SK-N-SH (cell line): ENCODE measurements at regions not wholly inside any gene's neighbourhood (a gene's known extent, or its start where the extent isn't known, plus 50 kb on each side); places are given as distances from the start of the nearest gene placed in this dataset.

Source experiments
- CTCF ChIA-PET: fragments of 300-600, 350-600 bp; formaldehyde crosslinking; extraction: SDS; loops from one replicate; lab custom pipeline; 2021; lab: Yijun Ruan, JAX
- POLR2A ChIA-PET: fragments of 350-600 bp; sonication (Branson Sonifier 250); formaldehyde crosslinking; extraction: SDS; loops from one replicate; lab custom pipeline; 2020; ENCODE audit warnings: antibody characterized with exemption, inconsistent platforms; lab: Yijun Ruan, JAX
- DNase-seq: peaks from one replicate; pipeline ENCODE4 v3.0.0; 2012
- H2AFZ ChIP-seq: fragments of 200-600 bp; sonication (generic); 2 replicates; pipeline ENCODE4 v1.8.1; 2016; ENCODE audit warnings: antibody characterized with exemption, mild to moderate bottlenecking, low read depth
- H3F3A ChIP-seq: fragments of 200-600 bp; sonication (generic); replicated peaks from 2 replicates; pipeline ENCODE3; 2016; ENCODE audit warnings: antibody characterized with exemption, mild to moderate bottlenecking; ENCODE audit not compliant: insufficient read depth
- H3K27ac ChIP-seq, 2 experiments: fragments of 200-500 bp in 1 of 2; fragments of 200-600 bp in 1 of 2; sonication (Bioruptor generic) in 1 of 2; sonication (generic), shearing (Covaris generic) in 1 of 2; 2 replicates each; pipeline versions ENCODE4 v1.5.1 to v1.6.1; 2014 to 2016; ENCODE audit warnings: low read depth in 2 of 2, inconsistent platforms in 1 of 2, low read length in 1 of 2, mild to moderate bottlenecking in 1 of 2, mixed read lengths in 1 of 2
- H3K27me3 ChIP-seq: fragments of 200-600 bp; sonication (generic), shearing (Covaris generic); 2 replicates; pipeline ENCODE4 v1.6.1; 2016; ENCODE audit warnings: mixed run types; ENCODE audit not compliant: insufficient read depth
- H3K36me3 ChIP-seq, 2 experiments: fragments of 200-500 bp in 1 of 2; fragments of 200-600 bp in 1 of 2; sonication (Bioruptor generic) in 1 of 2; sonication (generic) in 1 of 2; replicated peaks in 1 of 2; 2 replicates each; pipeline versions ENCODE3 to v1.5.1; 2014 to 2016; ENCODE audit warnings: low read length in 1 of 2, mild to moderate bottlenecking in 1 of 2; ENCODE audit not compliant: insufficient read depth in 2 of 2, control insufficient read depth in 1 of 2
- H3K4me1 ChIP-seq, 2 experiments: fragments of 200-500 bp in 1 of 2; fragments of 200-600 bp in 1 of 2; sonication (Bioruptor generic) in 1 of 2; sonication (generic), shearing (Covaris generic) in 1 of 2; 2 replicates each; pipeline versions ENCODE4 v1.5.1 to v1.6.1; 2014 to 2016; ENCODE audit warnings: low read depth in 1 of 2, low read length in 1 of 2, mixed run types in 1 of 2; ENCODE audit not compliant: insufficient read depth in 2 of 2, control insufficient read depth in 1 of 2
- H3K4me2 ChIP-seq: fragments of 200-600 bp; sonication (generic), shearing (Covaris generic); 2 replicates; pipeline ENCODE4 v1.6.1; 2017; ENCODE audit warnings: mixed run types
- H3K4me3 ChIP-seq, 2 experiments: fragments of 200-500 bp in 1 of 2; fragments of 200-600 bp in 1 of 2; sonication (Bioruptor generic) in 1 of 2; sonication (generic), shearing (Covaris generic) in 1 of 2; 2 replicates each; pipeline versions ENCODE4 v1.5.1 to v1.8.1; 2014 to 2016; ENCODE audit warnings: low read depth in 2 of 2, inconsistent platforms in 1 of 2, low read length in 1 of 2, mild to moderate bottlenecking in 1 of 2, mixed read lengths in 1 of 2, moderate library complexity in 1 of 2
- H3K79me2 ChIP-seq: fragments of 200-600 bp; sonication (generic); 2 replicates; pipeline ENCODE4 v1.8.1; 2017; ENCODE audit warnings: mild to moderate bottlenecking; ENCODE audit not compliant: insufficient read depth
- H3K9ac ChIP-seq: fragments of 200-600 bp; sonication (generic); 2 replicates; pipeline ENCODE4 v1.6.1; 2017; ENCODE audit warnings: mixed run types
- H3K9me2 ChIP-seq: fragments of 200-600 bp; sonication (generic); 2 replicates; pipeline ENCODE4 v1.6.1; 2017; ENCODE audit warnings: mixed run types
- H3K9me3 ChIP-seq: fragments of 200-600 bp; sonication (generic); 2 replicates; pipeline ENCODE4 v1.6.1; 2017; ENCODE audit warnings: mixed run types, mild to moderate bottlenecking, moderate library complexity
- H4K20me1 ChIP-seq: fragments of 200-600 bp; sonication (generic); 2 replicates; pipeline ENCODE4 v1.6.1; 2017; ENCODE audit warnings: mild to moderate bottlenecking, mixed run types; ENCODE audit not compliant: insufficient read depth
- CHD2 ChIP-seq: fragments of 150-350 bp; IDR thresholded peaks from 2 replicates; pipeline ENCODE4 v1.6.1; 2018; ENCODE audit warnings: low read length; ENCODE audit not compliant: partially characterized antibody
- CTCF ChIP-seq: fragments of 200-600 bp; sonication (generic); IDR thresholded peaks from 2 replicates; pipeline ENCODE4 v1.6.1; 2017; ENCODE audit warnings: antibody characterized with exemption, mild to moderate bottlenecking, moderate library complexity
- ELF1 ChIP-seq: IDR thresholded peaks from 2 replicates; pipeline ENCODE4 v1.4.0; 2012
- EP300 ChIP-seq, 2 experiments: IDR thresholded peaks; 2 replicates each; pipeline versions ENCODE4 v1.4.0 to v1.6.1; 2012; ENCODE audit warnings: borderline replicate concordance in 1 of 2, low read depth in 1 of 2, low read length in 1 of 2
- EZH2phosphoT487 ChIP-seq: fragments of 200-600 bp; sonication (generic); IDR thresholded peaks from 2 replicates; pipeline ENCODE4 v1.6.1; 2017; ENCODE audit warnings: low read depth, mixed run types, mild to moderate bottlenecking, antibody characterized with exemption, moderate library complexity, borderline replicate concordance
- FOXJ3 ChIP-seq: sonication (generic); formaldehyde crosslinking; IDR thresholded peaks from 2 replicates; pipeline ENCODE4 v1.5.1; 2020; ENCODE audit warnings: mild to moderate bottlenecking, missing genetic modification reagents
- GATA2 ChIP-seq: sonication (generic); formaldehyde crosslinking; IDR thresholded peaks from 2 replicates; pipeline ENCODE4 v1.5.0; 2020; ENCODE audit warnings: mild to moderate bottlenecking, missing genetic modification reagents
- JUND ChIP-seq: IDR thresholded peaks from 2 replicates; pipeline ENCODE4 v1.4.0; 2012
- MEF2A ChIP-seq: IDR thresholded peaks from 2 replicates; pipeline ENCODE4 v1.4.0; 2012; ENCODE audit warnings: low read depth, borderline replicate concordance
- NRF1 ChIP-seq: IDR thresholded peaks from 2 replicates; pipeline ENCODE4 v1.6.1; 2012; ENCODE audit warnings: low read depth, mild to moderate bottlenecking, low read length
- PBX3 ChIP-seq: IDR thresholded peaks from 2 replicates; pipeline ENCODE4; 2012
- POLR2AphosphoS5 ChIP-seq: IDR thresholded peaks from 2 replicates; pipeline ENCODE4 v1.6.1; 2012; ENCODE audit warnings: low read depth, low read length
- RCOR1 ChIP-seq: fragments of 150-350 bp; IDR thresholded peaks from 2 replicates; pipeline ENCODE4 v1.6.1; 2017; ENCODE audit warnings: antibody characterized with exemption, low read length
- SMC3 ChIP-seq: IDR thresholded peaks from 2 replicates; pipeline ENCODE4 v1.6.1; 2012; ENCODE audit warnings: low read depth, low read length, improper control_type of control experiment
- TAF1 ChIP-seq: IDR thresholded peaks from 2 replicates; pipeline ENCODE4 v1.6.1; 2012; ENCODE audit warnings: low read depth, mild to moderate bottlenecking, low read length, moderate library complexity, borderline replicate concordance
- TCF12 ChIP-seq: IDR thresholded peaks from 2 replicates; pipeline ENCODE4 v1.4.0; 2012
- USF2 ChIP-seq: fragments of 150-350 bp; IDR thresholded peaks from 2 replicates; pipeline ENCODE4 v1.6.1; 2017; ENCODE audit warnings: antibody characterized with exemption, low read length, low read depth, borderline replicate concordance
- WGBS: methylation state at CpG from one replicate; pipeline ENCODE4 v1.1.6; 2017; ENCODE audit warnings: low lambda C conversion rate; 5-methylcytosine and 5-hydroxymethylcytosine counted together
- TF ChIP-seq, protein P1 (sequence below): IDR thresholded peaks from 2 replicates; pipeline ENCODE4 v1.4.0; 2012; ENCODE audit warnings: low read depth

GRCh38 chr1:75079538-75080290 is 54.5 kb upstream of the LHX8 start:
- Histone ChIP-seq H3K4me2 (no peak overlapping the region), H3K36me3 (no peaks in the 10 kb centered on the region), H3K27ac (no peak overlapping the region), H3K9me2 (no peaks in the 10 kb centered on the region), H3K9ac (no peak overlapping the region)
- ChIA-PET POLR2A (no interaction called here), CTCF (interaction anchor here (0.8 kb wide), 1 partner anchor 13 kb away, joined by 3 read pairs; no protein-coding TSS in a partner anchor)
- WGBS: 46% methylated on average over 4 of the region's 4 CpGs
- TF ChIP-seq CHD2 (peak; percentile 30), TCF12 (peak; percentile 34; the same call in 1 of the 2 replicates), CTCF (no peak), GATA2 (CRISPR knock-in tag) (peak; percentile 78), TAF1 (no peak), RCOR1 (peak; percentile 82), PBX3 (peak; percentile 5; the same call in 1 of the 2 replicates), EP300 (IDR thresholded peaks at IDR 0.05; ENCODE audit: borderline replicate concordance in 1 of 2, low read depth in 1 of 2, low read length in 1 of 2) (peak in 1 of 2 experiments; percentile 80; a peak in 1 of 4 replicates), FOXJ3 (CRISPR knock-in tag) (0 out of 2 replicates have a peak, but pooled peaks have one; percentile 62)
- TF ChIP-seq, all 33 proteins: peak for 7
- Histone ChIP-seq H3K4me1 (peaks cover 5 to 6% of the 10 kb centered on the region in 2 experiments; a peak in 2 of 4 replicates), H3K27me3 (no peaks in the 10 kb centered on the region), H2AFZ (peak overlapping the region; percentile 86; the same call in 1 of the 2 replicates), H3K79me2 (no peaks in the 10 kb centered on the region), H3F3A (peaks cover 12% of the 10 kb centered on the region), H3K4me3 (no peak overlapping the region), H3K9me3 (no peaks in the 10 kb centered on the region), H4K20me1 (no peaks in the 10 kb centered on the region)
- peak; percentile 21 for DNase-seq

GRCh38 chr1:75083223-75083622 is 51.0 kb upstream of the LHX8 start:
- no peak overlapping the region for H3K4me2 ChIP-seq
- peak overlapping the region in 1 of 2 experiments; percentile 79; a peak in 2 of 4 replicates for H3K27ac ChIP-seq
- TF ChIP-seq FOXJ3 (CRISPR knock-in tag) (no peak), POLR2AphosphoS5 (no peak), ELF1 (no peak), JUND (no peak), SMC3 (no peak), TAF1 (no peak), EZH2phosphoT487 (no peak), CTCF (no peak), NRF1 (no peak), MEF2A (no peak), GATA2 (CRISPR knock-in tag) (no peak), TCF12 (no peak), USF2 (no peak), PBX3 (no peak)
- TF ChIP-seq, protein P1, sequence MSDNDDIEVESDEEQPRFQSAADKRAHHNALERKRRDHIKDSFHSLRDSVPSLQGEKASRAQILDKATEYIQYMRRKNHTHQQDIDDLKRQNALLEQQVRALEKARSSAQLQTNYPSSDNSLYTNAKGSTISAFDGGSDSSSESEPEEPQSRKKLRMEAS: no peak

More at GRCh38 chr1:75083223-75083622, 51.0 kb upstream of the LHX8 start:
- CTCF ChIA-PET: interaction anchor here (1.0 kb wide), 1 partner anchor 23 kb away, joined by 3 read pairs; no protein-coding TSS in a partner anchor
- POLR2A ChIA-PET: no interaction called here
- H3F3A ChIP-seq: peaks cover 19% of the 10 kb centered on the region
- peaks cover 5 to 6% of the 10 kb centered on the region in 2 experiments; a peak in 2 of 4 replicates for H3K4me1 ChIP-seq
- DNase-seq: no peak
- H3K27me3 ChIP-seq: no peaks in the 10 kb centered on the region
- H3K9me3 ChIP-seq: no peaks in the 10 kb centered on the region
- H3K79me2 ChIP-seq: no peaks in the 10 kb centered on the region
- no peak overlapping the region for H3K9ac ChIP-seq
- no peak overlapping the region for H3K4me3 ChIP-seq
- no peaks in the 10 kb centered on the region for H3K36me3 ChIP-seq
- no peaks in the 10 kb centered on the region for H4K20me1 ChIP-seq
- H3K9me2 ChIP-seq: no peaks in the 10 kb centered on the region
- 65% methylated on average over 1 of the region's 1 CpG for WGBS
- H2AFZ ChIP-seq: 0 out of 2 replicates have a peak overlapping the region, but pooled peaks have one; percentile 74
